ENCODE measurements at regions not wholly inside any gene's neighbourhood (a gene's known extent, or its start where the extent isn't known, plus 50 kb on each side); places are given as distances from the start of the nearest gene placed in this dataset.
"Not testable (repeated sequence)": the region's sequence is repeated elsewhere in the genome, so short reads cannot be mapped to it uniquely, and the experiment has no call there.

- DNase-seq: no peak
Measured at GRCh38 chr2:121818546-121818945, 63.1 kb downstream of the TSN start.

GRCh38 chr2:121819846-121820245 is 64.4 kb downstream of the TSN start:
- no peak for DNase-seq

GRCh38 chr2:121821476-121822158 is 66.2 kb downstream of the TSN start:
- DNase-seq: no peak

GRCh38 chr2:121824264-121824663 is 68.8 kb downstream of the TSN start:
- no peak for DNase-seq

DNA sequence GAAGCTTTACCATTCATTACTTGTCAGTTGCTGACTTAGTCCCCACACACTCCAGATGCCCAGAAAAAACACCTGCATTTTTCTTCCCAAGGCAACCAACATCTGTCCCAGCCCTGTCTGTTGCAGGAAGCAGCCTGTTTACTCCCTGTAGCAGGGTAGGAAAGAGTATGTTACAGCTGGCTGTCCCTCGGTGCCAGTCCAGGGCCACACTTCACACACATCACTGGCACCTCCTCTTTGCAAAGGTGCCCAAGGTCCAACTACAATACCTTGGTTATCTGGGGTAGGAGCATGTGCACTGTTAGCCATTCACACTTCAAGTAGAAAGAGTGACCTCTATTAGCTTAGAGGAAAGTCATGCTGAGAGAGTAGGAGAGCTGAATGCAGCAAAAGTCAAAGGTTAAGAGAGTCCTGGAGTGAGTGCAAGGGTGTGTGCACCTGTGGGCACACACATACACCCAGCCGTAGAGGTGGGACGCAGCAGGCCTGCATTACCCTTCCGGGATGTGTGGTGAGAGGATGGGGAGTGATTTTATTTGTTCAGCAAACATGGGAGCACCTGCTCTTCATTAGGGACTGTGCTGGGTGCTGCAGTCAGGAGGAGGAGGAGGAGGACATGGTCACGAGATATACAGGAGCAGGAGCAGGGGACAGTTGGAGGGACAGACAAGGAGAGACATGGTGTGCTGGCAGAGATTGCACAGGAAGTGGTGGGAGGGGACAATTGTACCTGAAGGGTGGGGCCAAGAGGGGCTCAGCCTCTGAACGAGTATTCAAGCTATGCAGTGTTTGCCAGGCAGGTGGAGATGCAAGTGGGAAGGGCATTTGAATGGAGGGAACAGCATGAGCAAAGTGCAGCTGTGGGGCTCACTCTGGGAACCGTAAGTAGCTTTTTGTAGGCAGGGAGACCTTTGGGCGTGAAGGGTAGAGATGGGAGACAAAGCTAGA is 69.8 kb downstream of the TSN start:
- no peak for DNase-seq

- DNase-seq: no peak
Measured at GRCh38 chr2:121826036-121826435, 70.6 kb downstream of the TSN start.

GRCh38 chr2:121828281-121828731 is 72.9 kb downstream of the TSN start:
- DNase-seq: no peak

- no peak for DNase-seq
Measured at GRCh38 chr2:121830809-121831208, 75.4 kb downstream of the TSN start.

DNA sequence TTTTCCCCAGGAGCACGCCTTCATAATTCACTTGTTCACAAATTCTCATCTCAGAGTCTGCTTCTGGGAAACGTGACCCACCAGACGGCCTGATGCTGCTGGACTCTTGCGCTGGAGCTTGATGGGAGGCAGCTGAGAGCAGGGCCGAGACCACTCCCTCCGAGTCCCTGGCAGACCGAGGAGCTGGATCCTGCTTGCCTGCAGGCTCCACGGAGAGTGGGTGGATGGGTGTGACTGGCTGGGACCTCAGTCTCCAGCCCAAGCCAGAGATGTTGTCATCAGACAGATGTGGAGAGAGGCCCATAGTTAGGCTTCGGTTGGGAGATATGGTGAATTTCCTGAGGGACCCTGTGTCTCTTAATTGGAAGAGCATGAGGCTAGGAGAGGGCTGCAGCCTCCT is 76.4 kb downstream of the TSN start:
- no peak for DNase-seq

- DNase-seq: no peak
Measured at GRCh38 chr2:121832412-121833357, 77.2 kb downstream of the TSN start.

GRCh38 chr2:121833358-121833723 is 77.9 kb downstream of the TSN start:
- DNase-seq: no peak

- DNase-seq: no peak
Measured at GRCh38 chr2:121836611-121837010, 81.2 kb downstream of the TSN start.

GRCh38 chr2:121837591-121837990 is 82.1 kb downstream of the TSN start:
- DNase-seq: no peak

- no peak for DNase-seq
Measured at GRCh38 chr2:121838551-121838950, 83.1 kb downstream of the TSN start.

- DNase-seq: no peak
Measured at GRCh38 chr2:121839584-121839983, 84.1 kb downstream of the TSN start.

DNA sequence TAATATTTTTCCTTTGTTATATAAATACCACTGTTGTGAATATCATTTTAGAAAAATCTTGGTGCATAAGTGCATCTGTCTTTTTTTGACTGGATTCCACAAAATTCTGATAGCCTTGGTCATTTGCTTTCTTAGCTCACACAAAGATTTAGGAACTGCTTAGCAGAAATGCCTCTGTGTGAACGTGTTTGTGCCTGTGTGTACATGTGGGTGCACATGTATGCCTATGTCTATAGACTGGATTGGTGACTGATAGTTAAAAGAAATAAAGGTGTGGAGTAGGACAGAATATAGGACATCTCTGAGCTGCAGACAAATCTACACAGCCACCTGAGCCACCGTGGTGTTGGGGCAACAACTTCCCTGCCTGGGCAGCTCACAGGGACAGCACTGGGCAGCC is 93.8 kb downstream of the TSN start:
- no peak for DNase-seq

DNA sequence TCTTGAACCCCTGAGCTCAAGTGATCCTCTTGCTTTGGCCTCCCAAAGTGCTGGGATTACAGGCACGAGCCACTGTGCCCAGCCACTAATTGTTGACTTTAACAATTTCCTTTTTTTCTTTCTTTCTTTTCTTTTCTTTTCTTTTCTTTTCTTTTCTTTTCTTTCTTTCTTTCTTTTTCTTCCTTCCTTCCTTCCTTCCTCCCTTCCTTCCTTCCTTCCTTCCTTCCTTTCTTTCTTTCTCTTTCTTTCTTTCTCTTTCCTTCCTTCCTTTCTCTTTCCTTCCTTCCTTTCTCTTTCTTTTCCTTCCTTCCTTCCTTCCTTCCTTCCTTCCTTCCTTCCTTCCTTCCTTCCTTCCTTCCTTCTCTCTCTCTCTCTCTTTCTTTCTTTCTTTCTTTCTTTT is 97.7 kb downstream of the TSN start:
- not testable (repeated sequence) for DNase-seq

GRCh38 chr2:121855510-121855909 is 100.1 kb downstream of the TSN start:
- DNase-seq: no peak

GRCh38 chr2:121856360-121856759 is 100.9 kb downstream of the TSN start:
- no peak for DNase-seq

DNA sequence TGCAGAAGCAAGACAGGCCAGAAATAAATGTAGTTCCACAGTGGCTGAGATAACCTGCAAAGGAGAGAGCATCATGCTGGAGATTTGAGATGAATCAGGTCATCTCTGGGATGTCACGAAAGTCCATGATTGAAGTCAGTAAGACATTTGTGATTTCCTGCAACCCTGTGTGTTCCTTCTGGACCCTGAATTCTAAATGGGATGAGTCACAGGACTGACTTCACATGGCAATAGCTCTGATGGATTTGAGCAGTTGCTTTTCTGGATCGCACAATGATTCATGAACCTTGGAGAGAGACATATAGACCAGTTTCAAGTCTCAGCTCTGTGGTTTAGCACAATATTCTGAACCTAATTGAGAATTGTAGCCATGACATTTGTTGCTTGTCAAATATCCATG is 102.9 kb downstream of the TSN start:
- DNase-seq: no peak

DNA sequence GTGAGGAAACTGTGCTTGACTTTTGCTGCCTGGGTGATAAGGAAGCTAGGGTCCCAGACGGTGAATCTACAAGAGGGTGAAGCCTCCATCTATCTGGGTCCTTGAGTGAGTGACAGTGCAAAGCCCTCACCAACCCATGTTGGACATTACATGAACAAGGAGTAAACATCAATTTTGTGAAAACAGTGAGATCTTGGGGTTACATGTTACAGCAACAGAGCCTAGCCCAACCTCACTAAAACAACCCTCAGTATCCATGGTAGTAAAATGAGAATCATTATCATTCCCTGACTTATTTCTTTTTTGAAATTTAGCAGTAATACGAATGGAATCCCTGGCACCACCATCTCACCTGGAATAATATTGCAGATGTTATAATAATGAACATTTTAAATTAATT is 103.4 kb downstream of the TSN start:
- no peak for DNase-seq

- DNase-seq: no peak
Measured at GRCh38 chr2:121860033-121860757, 104.7 kb downstream of the TSN start.

All from NCI-H187 treated with DMSO at 0.1 percent for 48 hours (cell line).